Hematopoietic multipotent progenitor cell treated with erythropoietin and hydrocortisone succinate and interleukin-3 and kit ligand, for 8 days (in vitro differentiated cells): ENCODE measurements at regions not wholly inside any gene's neighbourhood (a gene's known extent, or its start where the extent isn't known, plus 50 kb on each side); places are given as distances from the start of the nearest gene placed in this dataset.

Source experiments
- DNase-seq: peaks from one replicate; pipeline ENCODE4 v3.0.0-alpha.2; 2015

- no peak for DNase-seq
Observed at GRCh38 chr18:42187611-42188380, 232.8 kb downstream of the PIK3C3 start.

- no peak for DNase-seq
Observed at GRCh38 chr18:42190643-42191042, 235.6 kb downstream of the PIK3C3 start.

GRCh38 chr18:42192251-42193248 is 237.5 kb downstream of the PIK3C3 start:
- DNase-seq, result no peak

- no peak for DNase-seq
Observed at GRCh38 chr18:42196651-42197050, 241.6 kb downstream of the PIK3C3 start.

- no peak for DNase-seq
Observed at GRCh38 chr18:42201137-42201536, 246.1 kb downstream of the PIK3C3 start.

- no peak for DNase-seq
Observed at GRCh38 chr18:42211201-42211600, 256.2 kb downstream of the PIK3C3 start.

- no peak for DNase-seq
Observed at GRCh38 chr18:42222557-42222956, 267.5 kb downstream of the PIK3C3 start.

GRCh38 chr18:42228581-42228980 is 273.5 kb downstream of the PIK3C3 start:
- no peak for DNase-seq

- DNase-seq, result no peak
Observed at GRCh38 chr18:42229211-42230210, 274.5 kb downstream of the PIK3C3 start.

GRCh38 chr18:42230636-42231035 is 275.6 kb downstream of the PIK3C3 start:
- no peak for DNase-seq

GRCh38 chr18:42231284-42231683 is 276.2 kb downstream of the PIK3C3 start:
- no peak for DNase-seq

- DNase-seq, result no peak
Observed at GRCh38 chr18:42231796-42232195, 276.8 kb downstream of the PIK3C3 start.

- no peak for DNase-seq
Observed at GRCh38 chr18:42233908-42234307, 278.9 kb downstream of the PIK3C3 start.

- no peak for DNase-seq
Observed at GRCh38 chr18:42242758-42243157, 287.7 kb downstream of the PIK3C3 start.

- DNase-seq, result no peak
Observed at GRCh38 chr18:42245137-42245536, 290.1 kb downstream of the PIK3C3 start.

- no peak for DNase-seq
Observed at GRCh38 chr18:42255908-42256765, 301.1 kb downstream of the PIK3C3 start.

GRCh38 chr18:42258301-42258965 is 303.4 kb downstream of the PIK3C3 start:
- no peak for DNase-seq

GRCh38 chr18:42261731-42262130 is 306.7 kb downstream of the PIK3C3 start:
- no peak for DNase-seq

GRCh38 chr18:42264497-42264896 is 309.5 kb downstream of the PIK3C3 start:
- DNase-seq, result no peak

- DNase-seq, result no peak
Observed at GRCh38 chr18:42268186-42268725, 313.2 kb downstream of the PIK3C3 start.

GRCh38 chr18:42268798-42269197 is 313.8 kb downstream of the PIK3C3 start:
- no peak for DNase-seq
